OCI-LY7 (cell line): ENCODE measurements at regions not wholly inside any gene's neighbourhood (a gene's known extent, or its start where the extent isn't known, plus 50 kb on each side); places are given as distances from the start of the nearest gene placed in this dataset.

Experiments used
- BruUV-seq: library from RNA; stranded (reverse); fragments of 400-500 nt; replicated peaks from 2 replicates; lab custom pipeline; 2021; lab: Mats Ljungman, UMichigan
- CTCF ChIA-PET: fragments of 300-600 bp; sonication (Branson Sonifier 250); formaldehyde crosslinking; loops from one replicate; lab custom pipeline; 2022; ENCODE audit warnings: antibody characterized with exemption; ENCODE audit not compliant: unreplicated experiment; lab: Charles Lee
- POLR2A ChIA-PET: fragments of 300-600 bp; sonication (Branson Sonifier 250); formaldehyde crosslinking; loops from one replicate; lab custom pipeline; 2022; ENCODE audit warnings: antibody characterized with exemption; lab: Charles Lee
- DNase-seq: peaks from one replicate; pipeline ENCODE4 v3.0.0-alpha.2; 2015; ENCODE audit warnings: low spot score
- H2AFZ ChIP-seq: fragments of 200-600 bp; sonication (generic), shearing (Covaris generic); 2 replicates; pipeline ENCODE4 v1.6.1; 2014; ENCODE audit warnings: mild to moderate bottlenecking, antibody characterized with exemption, low read length, moderate library complexity
- H3K27ac ChIP-seq: fragments of 200-600 bp; sonication (generic); 2 replicates; pipeline ENCODE4 v1.5.1; 2014; ENCODE audit warnings: mixed run types, low read depth, mild to moderate bottlenecking, moderate library complexity, low read length, inconsistent platforms; ENCODE audit not compliant: poor library complexity, severe bottlenecking
- H3K36me3 ChIP-seq: fragments of 200-600 bp; sonication (generic); 2 replicates; pipeline ENCODE4 v1.6.1; 2014; ENCODE audit warnings: mild to moderate bottlenecking, antibody characterized with exemption, low read length, moderate library complexity, mixed read lengths; ENCODE audit not compliant: insufficient read depth
- H3K4me1 ChIP-seq: fragments of 200-600 bp; sonication (generic); 2 replicates; pipeline ENCODE4 v1.5.1; 2014; ENCODE audit warnings: mild to moderate bottlenecking, low read length; ENCODE audit not compliant: insufficient read depth, poor library complexity, severe bottlenecking
- H3K4me2 ChIP-seq: fragments of 200-600 bp; sonication (generic); 2 replicates; pipeline ENCODE4 v1.6.1; 2014; ENCODE audit warnings: mild to moderate bottlenecking, low read length
- H3K4me3 ChIP-seq: fragments of 200-600 bp; sonication (generic); 2 replicates; pipeline ENCODE4 v1.5.1; 2014; ENCODE audit warnings: mild to moderate bottlenecking, low read depth, low read length; ENCODE audit not compliant: poor library complexity, severe bottlenecking
- H3K79me2 ChIP-seq: fragments of 200-600 bp; sonication (generic); 2 replicates; pipeline ENCODE4 v1.6.1; 2016; ENCODE audit warnings: low read depth, mild to moderate bottlenecking, low read length, moderate library complexity, mixed read lengths; ENCODE audit not compliant: insufficient read depth
- H3K9me2 ChIP-seq: fragments of 200-600 bp; sonication (generic); 2 replicates; pipeline ENCODE4 v1.6.1; 2016; ENCODE audit warnings: mild to moderate bottlenecking, low read length, mixed read lengths; ENCODE audit not compliant: insufficient read depth
- H3K9me3 ChIP-seq: fragments of 200-600 bp; sonication (generic); 2 replicates; pipeline ENCODE4 v1.6.1; 2014; ENCODE audit warnings: mild to moderate bottlenecking, mixed run types, low read length, mixed read lengths
- H4K20me1 ChIP-seq: fragments of 200-600 bp; sonication (generic); 2 replicates; pipeline ENCODE4 v1.6.1; 2014; ENCODE audit warnings: mild to moderate bottlenecking, antibody characterized with exemption, low read length, moderate library complexity, mixed read lengths; ENCODE audit not compliant: insufficient read depth
- CTCF ChIP-seq: fragments of 200-600 bp; sonication (generic); conservative IDR thresholded peaks from 2 replicates; pipeline ENCODE4 v1.5.1; 2014; ENCODE audit warnings: mild to moderate bottlenecking, antibody characterized with exemption, low read length, moderate library complexity, mixed read lengths
- EZH2phosphoT487 ChIP-seq: fragments of 200-600 bp; sonication (generic); IDR thresholded peaks from 2 replicates; pipeline ENCODE4 v1.6.1; 2018; ENCODE audit warnings: low read depth, borderline replicate concordance, mild to moderate bottlenecking, mixed run types, antibody characterized with exemption, low read length, moderate library complexity, mixed read lengths
- intact Hi-C: fragments of 100-400 bp; cut with micrococcal nuclease; formaldehyde crosslinking; loops from one replicate; pipeline ENCODE4 v1.10.0; 2022; ENCODE audit not compliant: unreplicated experiment

GRCh38 chr6:1139155-1139890 is 172.6 kb upstream of the FOXQ1 start:
- intact Hi-C loops: no loop called here
- Histone ChIP-seq H3K4me2 (no peak overlapping the region), H3K27ac (no peak overlapping the region), H3K9me3 (no peaks in the 10 kb centered on the region), H3K79me2 (no peaks in the 10 kb centered on the region), H4K20me1 (no peaks in the 10 kb centered on the region), H3K4me1 (no peaks in the 10 kb centered on the region), H3K4me3 (no peak overlapping the region), H3K9me2 (no peaks in the 10 kb centered on the region), H3K36me3 (no peaks in the 10 kb centered on the region), H2AFZ (no peak overlapping the region)
- no TSS peak for BruUV-seq
- no peak for DNase-seq
- CTCF ChIA-PET: no interaction called here
- POLR2A ChIA-PET: no interaction called here
- TF ChIP-seq CTCF: no peak
- no peak for TF ChIP-seq EZH2phosphoT487

- Histone ChIP-seq H3K9me2 (no peaks in the 10 kb centered on the region), H3K79me2 (no peaks in the 10 kb centered on the region), H3K4me2 (no peak overlapping the region), H3K4me1 (no peaks in the 10 kb centered on the region), H3K4me3 (no peak overlapping the region), H2AFZ (no peak overlapping the region), H3K36me3 (no peaks in the 10 kb centered on the region), H3K27ac (no peak overlapping the region), H4K20me1 (no peaks in the 10 kb centered on the region), H3K9me3 (no peaks in the 10 kb centered on the region)
- POLR2A ChIA-PET: no interaction called here
- no peak for TF ChIP-seq EZH2phosphoT487
- TF ChIP-seq CTCF: no peak
- DNase-seq: no peak
- CTCF ChIA-PET: no interaction called here
- intact Hi-C loops: no loop called here
- no TSS peak for BruUV-seq
Measured at GRCh38 chr6:1137849-1138248, 174.0 kb upstream of the FOXQ1 start.

- CTCF ChIA-PET: no interaction called here
Measured at GRCh38 chr6:1136827-1137226, 175.1 kb upstream of the FOXQ1 start.

More at GRCh38 chr6:1136827-1137226, 175.1 kb upstream of the FOXQ1 start:
- Histone ChIP-seq H4K20me1 (no peaks in the 10 kb centered on the region), H3K4me3 (no peak overlapping the region), H3K79me2 (no peaks in the 10 kb centered on the region), H3K9me3 (no peaks in the 10 kb centered on the region), H3K4me2 (no peak overlapping the region), H2AFZ (no peak overlapping the region), H3K9me2 (no peaks in the 10 kb centered on the region), H3K36me3 (no peaks in the 10 kb centered on the region), H3K27ac (no peak overlapping the region), H3K4me1 (no peaks in the 10 kb centered on the region)
- no peak for TF ChIP-seq EZH2phosphoT487
- no peak for TF ChIP-seq CTCF
- no TSS peak for BruUV-seq
- intact Hi-C loops: no loop called here
- POLR2A ChIA-PET: no interaction called here
- DNase-seq: no peak
